ENCODE measurements at regions not wholly inside any gene's neighbourhood (a gene's known extent, or its start where the extent isn't known, plus 50 kb on each side); places are given as distances from the start of the nearest gene placed in this dataset.

DNA sequence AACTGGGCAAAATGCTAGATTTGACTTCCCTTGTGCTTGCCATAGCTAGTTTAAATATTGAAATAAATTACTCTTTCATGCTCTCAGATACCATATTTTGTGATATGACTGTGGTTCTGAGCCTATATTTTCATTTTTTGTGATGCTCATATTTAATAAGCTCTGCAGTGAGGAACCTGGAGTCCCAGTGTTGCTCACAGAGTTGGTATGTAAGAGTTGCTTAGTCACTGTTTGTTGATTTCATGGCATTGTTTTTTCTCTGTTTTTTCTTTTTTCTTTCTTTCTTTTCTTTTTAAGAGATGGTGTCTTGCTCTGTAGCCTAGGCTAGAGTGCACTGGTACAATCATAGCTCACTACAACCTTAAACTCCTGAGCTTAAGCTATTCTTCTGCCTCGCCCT lies 750.5 kb upstream of the TMEM132C start:
- no peak for DNase-seq (ENCODE audit: low read depth)

DNA sequence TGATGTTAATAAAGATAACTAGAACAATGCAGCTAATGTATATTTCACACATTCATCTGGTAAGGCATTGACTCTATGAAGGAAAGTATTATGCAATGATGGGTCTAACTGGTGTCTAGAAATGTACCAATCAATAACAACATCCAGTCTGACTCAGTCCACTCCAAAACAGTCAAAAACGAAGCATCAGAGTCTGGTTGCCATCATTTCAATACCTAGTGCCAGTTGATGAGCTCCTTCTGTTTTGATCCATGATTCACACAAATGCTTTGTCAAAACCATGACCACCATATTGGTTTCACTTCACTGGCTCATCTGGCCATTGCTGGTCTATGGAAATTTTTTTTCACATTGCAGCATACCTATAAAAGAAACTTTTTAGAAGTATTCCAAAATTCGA lies 747.2 kb upstream of the TMEM132C start:
- DNase-seq (ENCODE audit: low read depth), result no peak

DNA sequence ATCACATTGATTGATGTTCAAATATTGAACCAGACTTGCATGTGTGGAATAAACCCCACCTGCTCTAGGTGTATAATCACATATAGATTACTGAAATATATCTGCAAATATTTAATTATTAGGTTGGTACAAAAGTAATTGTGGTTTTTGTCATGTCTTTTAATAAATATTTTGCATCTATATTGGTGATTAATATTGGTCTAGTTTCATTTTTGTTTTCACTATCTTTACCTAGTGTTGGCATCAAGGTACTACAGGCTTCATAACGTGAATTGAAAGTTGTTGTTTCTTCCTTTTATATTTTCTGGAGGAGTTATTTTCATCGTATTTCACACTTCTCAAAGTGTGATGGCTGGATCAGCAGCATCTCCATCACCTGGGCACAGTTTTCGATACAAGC lies 740.0 kb upstream of the TMEM132C start:
- no peak for DNase-seq (ENCODE audit: low read depth)

DNA sequence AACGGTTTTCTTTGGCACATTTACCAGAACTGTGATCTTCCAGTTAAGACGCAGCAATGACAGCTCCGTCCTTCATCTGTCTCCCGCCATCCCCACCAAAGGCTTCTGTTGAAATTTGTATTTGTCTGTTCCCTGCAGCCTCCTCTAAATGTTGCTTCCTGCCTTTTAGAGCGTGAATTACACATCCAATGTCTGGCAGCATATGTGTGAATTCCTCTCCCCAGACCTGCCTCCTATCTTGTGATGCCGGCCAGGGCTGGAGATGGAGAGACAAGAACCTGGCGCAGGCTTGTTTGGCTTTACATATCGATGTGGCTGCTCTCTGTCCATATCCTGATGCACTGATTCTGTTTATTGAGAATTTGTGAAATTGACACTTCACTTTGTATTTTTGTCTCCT lies 738.4 kb upstream of the TMEM132C start:
- no peak for DNase-seq (ENCODE audit: low read depth)

DNA sequence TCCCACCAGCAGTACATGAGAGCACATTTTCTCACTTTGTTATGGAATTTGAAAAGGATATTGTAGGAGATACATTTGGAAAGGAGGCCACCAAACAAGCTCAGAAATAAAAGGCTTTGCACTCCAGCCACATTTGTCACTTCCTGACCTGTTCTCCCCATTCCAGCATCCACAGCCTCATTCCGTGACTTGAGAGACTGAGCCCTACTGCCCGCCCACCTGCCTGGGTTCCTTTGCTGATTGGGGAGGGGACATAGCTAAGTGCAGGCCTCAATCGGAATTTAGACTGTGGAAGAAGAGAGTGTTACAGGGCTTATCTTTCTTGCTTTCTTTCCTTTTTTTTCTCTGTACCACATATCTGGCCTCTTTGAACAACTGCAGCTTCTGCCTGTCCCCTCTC lies 735.4 kb upstream of the TMEM132C start:
- no peak for DNase-seq (ENCODE audit: low read depth)

DNA sequence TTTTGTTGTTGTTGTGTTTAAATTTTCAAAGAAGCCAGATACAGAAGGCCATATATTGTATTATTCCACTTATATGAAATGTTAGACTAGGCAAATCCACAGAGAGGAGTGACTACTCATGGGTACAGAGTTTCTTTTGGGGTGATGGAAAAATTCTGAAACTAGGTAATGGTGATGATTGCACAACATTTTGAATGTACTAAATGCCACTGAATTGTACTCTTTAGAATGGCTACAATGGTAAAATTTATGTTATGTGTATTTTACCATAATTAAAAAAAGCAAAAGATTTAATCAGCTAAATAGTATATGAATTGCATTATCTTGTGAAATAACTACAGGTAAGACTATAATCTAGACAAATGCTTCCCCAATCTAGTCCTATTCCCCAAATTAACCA lies 733.6 kb upstream of the TMEM132C start:
- no peak for DNase-seq (ENCODE audit: low read depth)

DNA sequence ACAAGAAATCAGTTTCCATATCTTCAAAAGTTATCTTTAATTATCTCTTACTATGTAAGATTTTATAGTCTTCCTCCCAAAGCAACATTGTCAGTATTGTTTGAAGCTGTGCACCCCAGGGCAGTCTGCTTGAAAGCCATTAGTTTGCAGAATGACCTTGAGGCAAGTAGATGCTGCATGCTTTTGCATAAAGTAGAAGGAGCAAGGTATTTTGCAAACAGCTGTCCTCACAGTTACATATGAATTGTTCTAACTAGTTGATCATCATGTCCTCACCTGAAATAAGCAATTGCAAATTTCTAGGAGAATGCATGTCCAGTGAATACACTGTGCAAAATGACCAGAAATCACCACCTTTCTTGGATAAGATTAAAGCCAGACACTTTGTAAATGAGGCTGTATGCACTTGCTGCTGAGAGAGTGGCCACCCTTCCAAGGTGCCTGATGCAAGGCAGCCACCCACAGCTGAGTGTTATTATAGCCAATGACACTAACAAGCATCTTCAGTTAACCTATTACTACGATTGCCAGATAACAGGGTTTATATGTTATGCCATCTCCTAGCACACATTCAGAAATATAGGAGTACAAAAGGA lies 730.0 kb upstream of the TMEM132C start:
- DNase-seq (ENCODE audit: low read depth), result no peak

DNA sequence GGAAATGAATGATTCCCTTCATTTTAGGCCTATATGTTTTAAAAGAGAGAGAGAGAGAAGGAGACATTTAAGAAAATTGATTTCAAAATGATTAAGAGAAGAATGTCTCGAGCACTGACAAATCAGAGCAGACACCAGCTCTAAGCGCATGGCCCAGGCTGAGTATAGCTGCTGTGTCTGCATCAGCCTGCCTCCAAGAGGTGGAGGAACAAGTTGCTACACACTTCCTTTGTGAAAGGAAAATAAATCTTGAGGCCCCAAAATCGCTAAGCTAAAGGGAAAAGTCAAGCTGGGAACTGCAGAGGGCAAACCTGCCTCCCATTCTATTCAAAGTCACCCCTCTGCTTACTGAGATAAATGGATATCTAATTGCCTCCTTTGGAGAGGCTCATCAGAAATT lies 728.7 kb upstream of the TMEM132C start:
- DNase-seq (ENCODE audit: low read depth), result no peak

DNA sequence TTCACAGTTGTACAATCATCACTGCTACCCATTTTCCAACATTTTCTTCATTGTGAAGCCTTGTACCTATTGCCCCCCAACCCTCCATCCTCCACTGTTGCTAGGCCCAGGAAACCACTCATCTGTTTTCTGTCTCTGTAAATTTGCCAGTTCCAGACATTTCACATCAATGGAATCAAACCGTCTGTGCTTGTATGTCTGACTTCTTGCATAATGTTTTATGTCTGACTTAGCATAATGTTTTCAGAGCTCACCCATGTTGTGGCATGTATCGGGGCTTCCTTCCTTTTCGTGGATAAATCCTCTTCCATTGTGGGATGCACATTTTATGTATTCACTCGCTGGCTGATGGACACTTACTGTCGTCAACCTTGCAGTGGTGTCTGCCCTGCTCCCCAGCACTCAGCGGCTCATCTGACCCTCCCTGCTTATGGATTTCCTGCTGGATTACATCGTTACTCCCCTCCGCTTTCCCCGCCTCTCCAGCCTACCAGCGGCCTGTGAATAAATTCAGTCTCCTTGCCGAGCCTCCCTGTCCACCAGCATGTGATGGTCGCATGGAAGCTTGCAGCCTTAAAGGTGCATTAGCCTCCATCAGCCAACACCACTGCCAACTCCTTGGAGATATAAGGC lies 727.6 kb upstream of the TMEM132C start:
- no peak for DNase-seq (ENCODE audit: low read depth)

DNA sequence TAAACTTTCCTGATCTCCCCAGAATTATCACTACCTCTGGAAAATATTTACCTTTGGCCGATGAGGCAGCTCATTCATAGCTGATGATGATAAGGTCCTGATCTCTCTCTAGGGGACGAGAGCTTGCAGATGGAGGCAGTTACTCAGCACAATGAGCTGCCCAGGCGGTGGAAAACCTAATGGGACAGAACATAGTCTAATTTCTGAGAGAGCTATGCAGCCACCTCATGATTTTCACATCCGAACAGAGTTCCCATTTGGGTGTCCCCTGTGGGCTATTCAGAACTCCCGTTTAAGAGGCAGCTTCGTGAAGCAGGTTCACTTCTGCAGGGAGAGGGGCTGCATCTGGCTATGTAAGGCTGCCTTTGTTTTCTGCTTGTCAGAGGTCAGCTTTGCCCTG lies 724.6 kb upstream of the TMEM132C start:
- no peak for DNase-seq (ENCODE audit: low read depth)

DNA sequence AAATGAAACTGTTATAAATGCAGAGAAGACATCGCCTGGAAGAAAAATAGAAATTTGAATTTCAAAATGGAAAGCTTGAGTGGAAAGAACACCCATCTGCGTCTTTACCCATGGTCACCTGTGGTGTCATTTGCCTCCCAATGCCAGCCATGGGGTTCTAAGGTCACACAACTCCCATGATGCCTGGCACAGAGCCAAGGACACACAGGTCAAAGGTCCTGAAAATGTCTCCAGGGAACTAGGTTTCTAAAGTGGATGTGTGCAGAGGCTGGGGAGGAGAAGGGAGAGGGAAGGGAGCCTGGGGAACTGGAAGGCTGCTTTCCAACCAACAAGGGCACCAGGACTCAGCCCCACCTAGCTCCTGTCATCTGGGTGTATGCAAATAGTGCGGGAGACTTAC lies 724.0 kb upstream of the TMEM132C start:
- no peak for DNase-seq (ENCODE audit: low read depth)

DNA sequence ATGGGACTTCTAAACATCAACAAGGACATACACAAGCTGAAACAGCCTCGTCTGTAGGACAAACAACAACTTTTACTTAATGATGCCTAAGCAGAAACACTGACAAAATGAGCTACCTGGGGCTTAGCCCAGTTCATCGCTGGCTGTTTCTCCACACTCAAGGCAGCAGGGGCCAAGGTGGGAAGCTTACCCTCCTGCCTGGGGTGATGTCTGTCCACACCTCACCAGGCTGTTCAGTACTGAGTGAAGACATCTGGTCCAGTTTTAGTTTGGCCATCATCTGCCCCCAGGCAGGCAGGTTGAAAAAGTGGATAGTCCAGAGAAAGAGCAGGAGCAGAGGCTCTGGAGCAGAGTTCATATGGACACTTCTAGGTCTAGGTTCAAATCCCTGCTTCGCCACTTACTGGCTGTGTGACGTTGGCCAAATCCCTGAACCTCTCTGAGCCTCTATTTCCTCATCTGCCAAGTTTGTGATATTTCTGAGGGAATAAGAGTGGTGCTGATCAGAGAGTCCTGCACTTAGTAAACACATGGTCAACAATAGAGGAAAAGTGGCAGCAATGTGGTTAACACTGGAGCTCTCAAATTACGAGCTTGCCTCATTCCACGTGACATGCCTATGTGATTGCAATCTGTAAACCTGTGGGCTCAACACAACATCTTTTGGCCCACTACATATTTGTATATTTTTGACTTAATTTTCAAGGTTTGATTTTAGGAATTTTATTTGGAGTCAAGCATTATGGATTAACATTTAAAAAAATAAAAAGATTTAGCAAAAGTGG lies 720.1 kb upstream of the TMEM132C start:
- DNase-seq (ENCODE audit: low read depth), result no peak

DNA sequence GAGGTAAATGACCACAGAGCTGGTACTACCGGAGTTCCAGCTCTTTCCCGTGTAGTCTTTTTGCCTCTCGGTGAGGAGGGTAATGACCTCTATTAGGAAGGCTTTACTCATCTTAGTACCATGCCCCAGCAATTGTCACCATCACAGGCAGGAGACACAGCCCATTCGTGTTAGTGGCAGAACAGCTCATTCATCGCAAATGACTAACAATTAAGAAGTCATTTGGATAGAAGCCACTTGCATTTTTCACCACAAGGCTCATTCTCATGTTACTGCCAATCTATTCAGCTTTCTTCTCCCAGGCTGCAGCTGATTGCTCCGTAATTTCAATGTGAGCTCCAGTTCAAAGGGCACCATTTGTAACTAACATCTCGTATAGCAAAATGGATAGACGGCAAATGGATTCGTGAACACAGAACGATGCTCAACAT lies 718.8 kb upstream of the TMEM132C start:
- no peak for DNase-seq (ENCODE audit: low read depth)

DNA sequence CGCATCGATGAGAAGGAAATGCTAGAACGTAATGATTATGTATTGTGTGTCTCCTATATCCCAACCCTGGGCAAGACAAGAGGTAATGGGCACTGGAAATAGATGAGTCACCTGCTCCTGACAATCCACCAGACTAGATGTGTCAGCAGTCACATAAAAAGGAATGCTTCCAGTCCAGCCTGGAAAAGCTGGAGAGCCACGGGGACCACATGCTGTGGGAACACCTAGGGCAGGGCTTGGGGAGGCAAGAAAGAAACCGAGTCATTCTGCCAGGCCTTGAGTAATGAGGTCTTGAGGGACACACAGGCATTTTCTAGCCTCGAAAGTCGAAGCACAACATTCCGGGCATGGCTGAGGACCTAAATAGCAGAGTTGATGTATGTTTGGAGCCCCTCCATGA lies 716.7 kb upstream of the TMEM132C start:
- no peak for DNase-seq (ENCODE audit: low read depth)

DNA sequence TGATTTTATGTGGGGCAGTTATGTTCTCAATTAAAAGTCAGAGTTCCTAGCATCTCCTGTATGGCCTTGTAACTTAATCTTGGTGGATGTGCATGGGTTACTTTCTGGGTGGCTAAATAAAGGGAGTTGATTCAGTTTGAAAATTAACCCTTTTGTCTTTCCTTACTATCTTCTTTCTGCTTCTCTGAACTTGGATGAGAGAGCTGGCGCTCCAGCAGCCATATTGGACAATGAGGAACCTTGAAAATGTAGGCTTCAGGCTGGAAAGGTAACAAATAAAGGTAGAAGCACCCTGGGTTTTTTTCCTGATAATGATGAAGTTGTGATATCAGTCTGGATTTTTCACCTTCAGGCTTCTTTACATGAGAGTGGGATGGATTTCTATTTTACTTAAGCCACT lies 714.1 kb upstream of the TMEM132C start:
- DNase-seq (ENCODE audit: low read depth), result no peak

DNA sequence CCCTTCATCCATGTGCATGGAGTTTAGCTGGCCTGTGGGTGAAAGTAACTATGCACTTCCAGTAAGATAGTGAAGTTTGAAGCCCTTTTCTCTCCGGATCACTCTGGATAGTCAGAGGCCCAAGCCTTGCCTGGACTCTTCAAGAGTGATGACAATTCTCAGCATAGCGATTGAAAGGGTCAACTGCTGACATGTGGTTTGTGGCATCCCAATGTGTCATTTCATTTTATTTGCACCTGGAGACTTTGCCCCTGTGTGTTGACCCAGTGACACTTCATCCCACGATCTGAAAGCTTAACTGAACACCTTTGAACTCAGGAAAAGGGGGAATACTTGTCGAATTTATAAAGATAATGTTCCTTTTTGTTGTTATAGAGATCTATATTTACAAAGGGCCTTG lies 711.9 kb upstream of the TMEM132C start:
- no peak for DNase-seq (ENCODE audit: low read depth)

DNA sequence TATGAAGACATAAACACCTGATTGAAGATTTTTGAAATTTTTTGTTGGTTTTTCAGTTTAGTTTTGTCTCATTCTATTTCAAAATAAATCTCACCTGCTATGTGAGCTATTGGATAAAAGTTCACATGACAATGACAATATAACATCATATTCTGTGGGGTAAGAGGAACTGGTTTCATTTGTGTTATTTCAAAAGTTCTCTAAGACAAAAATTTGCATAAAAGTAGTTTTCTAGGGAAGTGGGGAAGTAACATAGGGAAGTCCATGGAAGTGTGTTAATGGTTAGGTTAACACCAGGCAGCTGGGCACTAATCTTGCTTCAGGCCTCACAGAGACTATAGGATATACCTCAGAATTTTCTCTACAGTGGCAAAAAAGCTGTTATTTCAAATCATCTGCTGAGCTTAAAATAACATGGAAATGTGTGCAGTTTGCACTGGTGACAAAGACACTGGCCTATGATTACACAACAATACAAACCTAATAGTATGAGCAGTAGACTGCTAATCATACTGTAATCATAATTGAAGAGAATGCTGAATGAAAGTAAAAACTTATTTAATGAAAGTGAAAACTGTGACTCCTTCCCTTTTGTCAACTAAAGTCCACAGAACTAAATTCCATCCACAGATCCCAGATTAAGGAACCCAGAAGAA lies 710.6 kb upstream of the TMEM132C start:
- no peak for DNase-seq (ENCODE audit: low read depth)

DNA sequence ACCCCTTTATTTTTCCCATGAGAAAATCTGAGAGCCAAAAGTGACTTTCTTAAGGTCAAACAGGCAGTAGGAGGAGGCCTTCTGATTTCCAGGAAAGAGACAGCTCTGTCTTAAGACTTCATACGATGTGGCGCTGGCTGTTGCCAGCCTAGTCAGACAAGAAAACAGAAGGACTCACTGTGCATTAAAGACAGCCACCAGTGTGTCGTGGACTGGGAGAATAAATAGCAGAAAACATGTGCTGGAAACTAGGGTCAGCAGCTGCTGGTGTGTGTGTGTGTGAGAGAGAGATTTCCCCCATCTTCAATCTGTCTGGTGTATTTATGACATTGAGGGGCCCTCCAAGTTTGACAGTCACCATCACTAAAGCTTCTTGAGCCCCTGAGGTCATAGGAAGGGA lies 708.6 kb upstream of the TMEM132C start:
- no peak for DNase-seq (ENCODE audit: low read depth)

DNA sequence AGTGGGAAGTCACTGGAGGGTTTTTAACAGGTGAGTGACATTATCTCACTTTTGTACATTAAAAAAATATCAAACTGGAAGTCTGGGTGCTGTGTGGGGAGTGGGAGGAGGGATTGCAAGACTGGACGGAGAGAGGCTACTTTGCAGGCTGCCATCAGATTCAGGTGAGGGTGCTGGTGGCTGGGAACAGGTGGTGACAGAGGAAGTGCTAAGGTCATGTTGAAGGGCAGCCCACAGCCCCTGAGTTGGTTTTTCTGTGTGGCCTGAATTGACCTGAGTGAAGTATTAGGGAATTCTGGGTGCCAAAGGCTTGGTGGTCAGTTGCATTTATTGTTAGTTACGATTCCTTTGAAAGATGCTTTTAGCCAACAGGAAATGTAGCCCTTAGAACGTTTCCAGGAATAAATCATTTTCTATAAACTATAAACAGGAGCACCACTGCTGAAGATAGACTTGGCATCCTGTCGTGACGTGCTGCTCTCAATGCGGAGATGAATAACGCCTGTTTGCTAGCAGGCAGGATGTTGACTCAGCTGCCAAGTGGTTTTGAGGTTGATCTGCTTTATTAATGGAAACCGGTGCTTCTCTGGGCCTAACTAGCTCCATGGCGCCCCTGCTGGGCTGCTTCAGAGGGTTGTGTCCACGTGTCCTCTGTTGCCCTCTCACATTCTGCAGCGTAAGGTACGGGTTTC lies 707.5 kb upstream of the TMEM132C start:
- DNase-seq (ENCODE audit: low read depth), result no peak

DNA sequence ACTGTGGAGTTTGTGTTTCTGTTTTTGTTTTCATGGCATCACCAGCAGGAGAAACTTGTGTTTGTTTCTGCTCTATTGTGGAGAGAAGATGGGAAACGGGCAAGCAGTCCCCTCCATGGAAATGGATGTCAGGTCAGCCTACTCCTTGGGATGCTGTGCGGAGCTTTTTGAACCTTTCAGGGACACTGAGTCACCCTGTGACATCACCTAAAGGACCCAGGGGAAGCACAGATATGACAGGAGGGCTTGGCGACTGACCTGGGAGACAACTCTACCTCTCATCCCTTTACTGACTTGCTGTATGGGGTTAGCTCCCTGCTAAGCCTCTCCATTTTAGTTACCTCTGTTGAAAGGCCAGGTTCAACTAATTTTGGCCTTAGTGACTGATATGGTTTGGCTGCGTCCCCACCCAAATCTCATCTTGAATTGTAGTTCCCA lies 706.9 kb upstream of the TMEM132C start:
- DNase-seq (ENCODE audit: low read depth), result no peak

DNA sequence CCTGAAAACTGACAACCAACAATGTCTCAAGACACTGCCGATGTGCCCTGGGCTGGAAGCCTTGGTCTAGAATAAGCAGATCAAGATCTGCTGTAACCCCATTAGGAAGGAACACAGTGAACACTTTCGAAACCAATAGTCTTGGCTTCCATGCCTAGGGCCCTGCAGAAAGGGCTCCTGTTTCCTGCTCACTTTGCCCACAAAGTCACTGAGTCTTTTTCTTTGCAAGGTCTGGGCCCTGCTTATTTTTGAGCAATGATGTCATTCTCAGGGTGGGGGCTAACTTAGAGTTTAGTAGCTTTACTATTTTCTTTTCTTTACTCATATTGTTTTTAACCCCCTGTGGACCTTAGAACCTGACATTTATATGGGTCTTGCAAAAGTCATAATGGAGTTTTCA lies 704.2 kb upstream of the TMEM132C start:
- DNase-seq (ENCODE audit: low read depth), result no peak

DNA sequence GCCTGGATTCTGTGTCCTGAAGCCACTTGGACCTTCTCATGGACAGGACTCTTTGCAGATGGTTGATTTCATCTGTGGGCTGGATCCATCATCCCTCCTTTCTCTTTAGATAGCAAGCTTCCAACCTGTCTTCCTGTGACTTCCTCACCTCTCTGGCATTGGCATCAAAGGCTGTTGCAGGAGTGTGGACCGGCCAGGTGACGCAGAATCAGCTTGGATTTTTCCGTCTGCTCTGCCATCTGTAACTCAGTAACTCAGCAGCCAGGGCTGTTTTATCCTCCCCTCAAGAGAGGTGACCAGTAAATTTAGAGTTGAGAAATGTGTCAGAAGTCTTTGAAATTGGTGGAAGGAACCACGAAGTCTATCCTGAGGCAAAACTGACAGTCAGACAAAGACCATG lies 701.7 kb upstream of the TMEM132C start:
- DNase-seq (ENCODE audit: low read depth), result no peak
